HG03439 (cell line): ENCODE measurements at regions not wholly inside any gene's neighbourhood (a gene's known extent, or its start where the extent isn't known, plus 50 kb on each side); places are given as distances from the start of the nearest gene placed in this dataset.
"Not testable (repeated sequence)": the region's sequence is repeated elsewhere in the genome, so short reads cannot be mapped to it uniquely, and the experiment has no call there.

Source experiments
- ATAC-seq: cut with Tn5 transposase; IDR thresholded peaks from one replicate; pipeline ENCODE4 v1.9.1; 2021; ENCODE audit warnings: mild to moderate bottlenecking, moderate library complexity; ENCODE audit not compliant: unreplicated experiment

DNA sequence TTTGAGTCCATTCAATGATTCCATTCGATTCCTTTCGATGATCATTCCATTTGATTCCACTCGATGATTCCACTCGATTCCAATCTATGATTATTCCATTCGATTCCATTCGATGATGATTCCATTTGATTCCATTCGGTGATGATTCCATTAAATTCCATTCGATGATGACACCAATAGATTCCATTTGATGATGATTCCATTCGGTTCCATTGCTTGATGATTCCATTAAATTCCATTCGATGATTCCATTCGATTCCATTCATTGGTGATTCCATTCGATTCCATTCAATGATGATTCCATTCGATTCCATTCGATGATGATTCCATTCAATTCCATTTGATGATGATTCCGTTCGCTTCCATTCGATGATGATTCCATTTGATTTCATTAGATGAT, 1104.1 kb downstream of the RPIA start:
- not testable (repeated sequence) for ATAC-seq

DNA sequence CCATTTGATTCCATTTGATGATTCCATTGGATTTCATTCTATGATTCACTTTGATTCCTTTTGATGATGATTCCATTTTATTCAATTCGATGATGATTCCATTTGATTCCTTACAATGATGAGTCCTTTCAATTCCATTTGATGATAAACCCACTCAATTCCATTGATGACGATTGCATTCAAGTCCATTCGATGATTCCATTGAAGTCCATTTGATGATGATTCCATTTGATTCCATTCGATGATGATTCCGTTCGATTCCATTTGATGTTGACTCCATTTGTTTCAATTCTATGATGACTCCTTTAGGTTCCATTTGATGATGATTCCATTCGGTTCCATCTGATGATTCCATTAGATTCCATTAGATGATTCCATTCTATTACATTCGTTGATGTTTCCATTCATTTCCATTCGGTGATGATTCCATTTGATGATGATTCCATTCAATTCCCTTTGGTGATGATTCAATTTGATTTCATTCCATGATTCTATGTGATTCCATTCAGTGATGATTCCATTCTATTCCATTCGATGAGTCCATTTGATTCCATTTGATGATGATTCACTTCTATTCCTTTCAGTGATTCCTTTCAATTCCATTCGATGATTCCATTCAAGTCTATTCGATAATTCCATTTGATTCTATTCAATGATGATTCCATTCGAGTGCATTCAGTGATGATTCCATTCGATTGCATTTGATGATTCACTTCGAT, 1106.0 kb downstream of the RPIA start:
- no peak for ATAC-seq

DNA sequence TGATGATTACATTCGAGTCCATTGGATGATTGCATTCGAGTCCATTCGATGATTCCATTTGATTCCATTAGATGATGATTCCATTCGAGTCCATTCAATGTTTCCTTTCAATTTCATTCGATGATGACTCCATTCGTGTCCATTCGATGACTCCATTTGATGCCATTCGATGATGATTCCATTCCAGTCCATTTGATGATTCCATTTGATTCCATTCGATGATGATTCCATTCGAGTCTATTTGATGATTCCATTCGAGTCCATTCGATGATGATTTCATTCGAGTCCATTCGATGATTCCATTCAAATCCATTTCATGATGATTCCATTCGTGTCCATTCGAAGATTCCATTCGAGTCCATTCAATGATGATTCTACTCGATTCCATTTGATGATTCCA, 1109.7 kb downstream of the RPIA start:
- ATAC-seq = not testable (repeated sequence)

DNA sequence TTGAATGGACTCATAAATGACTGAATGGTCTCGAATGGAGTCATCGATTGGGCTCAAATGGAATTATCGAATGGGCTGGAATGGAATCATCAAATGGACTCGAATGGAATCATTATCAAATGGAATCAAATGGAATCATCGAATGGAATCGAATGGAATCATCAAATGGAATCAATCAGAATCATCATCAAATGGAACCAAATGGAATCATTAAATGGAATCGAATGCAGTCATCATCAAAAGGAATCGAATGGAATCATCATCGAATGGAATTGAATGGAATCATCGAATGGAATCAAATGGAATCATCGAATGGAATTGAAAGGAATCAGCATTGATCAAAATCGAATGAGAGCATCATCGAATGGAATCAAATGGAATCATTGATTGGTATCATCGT, 1114.9 kb downstream of the RPIA start:
- ATAC-seq = not testable (repeated sequence)

DNA sequence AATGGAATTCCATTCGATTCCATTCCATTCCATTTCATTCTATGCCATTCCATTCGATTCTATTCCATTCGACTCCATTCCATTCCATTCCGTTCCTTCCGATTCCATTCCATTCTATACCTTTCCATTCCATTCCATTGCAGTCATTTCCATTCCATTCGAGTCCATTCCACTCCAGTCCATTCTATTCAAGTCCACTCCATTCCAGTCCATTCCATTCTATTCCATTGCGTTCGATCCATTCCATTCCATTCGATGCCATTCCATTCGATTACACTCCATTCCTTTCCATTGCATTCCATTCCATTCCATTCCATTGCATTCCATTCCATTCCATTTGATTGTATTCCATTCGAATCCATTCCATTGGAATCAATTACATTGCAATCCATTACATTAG, 1119.8 kb downstream of the RPIA start:
- no peak for ATAC-seq

DNA sequence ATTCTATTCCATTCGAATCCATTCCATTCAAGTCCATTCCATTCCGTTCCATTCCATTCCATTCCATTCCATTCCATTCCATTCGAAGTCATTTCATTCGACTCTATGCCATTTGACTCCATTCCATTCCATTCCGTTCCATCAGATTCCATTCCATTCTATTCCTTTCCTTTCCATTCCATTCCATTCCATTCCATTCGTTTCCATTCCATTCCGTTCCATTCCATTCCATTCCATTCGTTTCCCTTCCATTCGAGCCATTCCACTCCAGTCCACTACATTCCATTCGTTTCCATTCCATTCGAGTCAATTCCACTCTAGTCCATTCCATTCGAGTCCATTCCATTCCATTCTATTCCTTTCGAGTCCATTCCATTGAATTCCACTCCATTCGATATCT, 1120.4 kb downstream of the RPIA start:
- not testable (repeated sequence) for ATAC-seq

DNA sequence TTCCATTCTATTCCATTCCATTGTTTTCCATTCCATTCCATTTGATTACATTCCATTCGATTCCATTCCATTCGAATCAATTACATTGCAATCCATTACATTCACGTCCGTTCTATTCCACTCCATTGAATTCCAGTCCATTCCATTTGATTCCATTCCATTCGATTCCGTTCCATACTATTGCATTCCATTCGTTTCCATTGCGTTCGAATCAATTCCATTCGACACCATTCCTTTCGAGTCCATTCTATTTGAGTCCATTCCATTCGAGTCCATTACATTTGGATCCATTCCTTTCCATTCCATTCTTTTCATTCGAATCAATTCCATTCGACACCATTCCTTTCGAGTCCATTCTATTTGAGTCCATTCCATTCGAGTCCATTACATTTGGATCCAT, 1122.9 kb downstream of the RPIA start:
- ATAC-seq = not testable (repeated sequence)

DNA sequence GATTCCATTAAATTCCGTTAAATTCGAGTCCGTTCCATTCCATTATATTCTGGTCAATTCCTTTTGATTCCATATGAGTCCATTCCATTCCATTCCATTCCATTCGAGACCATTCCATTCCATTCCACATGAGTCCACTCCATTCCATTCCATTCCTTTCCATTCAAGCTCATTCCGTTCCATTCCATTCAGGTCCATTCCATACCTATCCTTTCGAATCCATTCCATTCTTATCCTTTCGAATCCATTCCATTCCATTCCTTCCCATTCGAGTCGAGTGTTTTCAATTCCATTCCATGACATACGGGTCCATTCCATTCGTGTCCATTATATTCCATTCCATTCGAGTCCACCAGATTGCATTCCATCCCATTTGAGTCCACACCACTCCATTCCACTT, 1127.4 kb downstream of the RPIA start:
- ATAC-seq = no peak

DNA sequence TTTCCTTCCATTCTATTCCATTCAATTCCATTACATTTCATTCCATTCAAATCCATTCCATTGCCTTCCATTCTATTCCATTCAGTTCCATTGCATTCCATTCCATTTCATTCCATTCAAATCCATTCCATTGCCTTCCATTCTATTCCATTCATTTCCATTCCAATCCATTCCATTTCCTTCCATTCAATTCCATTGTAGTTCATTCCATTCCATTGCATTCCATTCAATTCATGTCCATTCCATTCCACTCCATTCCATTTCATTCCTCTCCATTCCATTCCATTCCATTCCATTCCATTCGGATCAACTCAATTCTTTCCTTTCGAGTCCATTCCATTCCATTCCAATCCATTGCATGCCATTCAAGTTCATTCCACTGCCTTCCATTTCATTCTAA, 1128.3 kb downstream of the RPIA start:
- no peak for ATAC-seq

DNA sequence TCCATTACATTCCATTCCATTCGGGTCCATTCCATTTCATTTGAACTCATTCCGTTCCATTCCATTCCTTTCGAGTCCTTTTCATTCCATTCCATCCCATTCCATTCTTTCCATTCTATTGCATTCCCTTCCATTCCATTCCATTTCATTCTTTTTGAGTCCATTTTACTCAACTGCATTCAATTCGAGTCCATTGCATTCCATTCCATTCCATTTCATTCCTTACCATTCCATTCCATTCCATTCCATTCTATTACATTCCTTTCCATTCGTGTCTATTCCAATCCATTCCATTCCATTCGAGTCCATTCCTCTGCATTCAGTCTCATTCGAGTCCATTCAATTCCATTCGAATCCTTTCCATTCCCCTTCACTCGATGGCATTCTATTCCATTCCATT, 1128.8 kb downstream of the RPIA start:
- ATAC-seq = no peak

DNA sequence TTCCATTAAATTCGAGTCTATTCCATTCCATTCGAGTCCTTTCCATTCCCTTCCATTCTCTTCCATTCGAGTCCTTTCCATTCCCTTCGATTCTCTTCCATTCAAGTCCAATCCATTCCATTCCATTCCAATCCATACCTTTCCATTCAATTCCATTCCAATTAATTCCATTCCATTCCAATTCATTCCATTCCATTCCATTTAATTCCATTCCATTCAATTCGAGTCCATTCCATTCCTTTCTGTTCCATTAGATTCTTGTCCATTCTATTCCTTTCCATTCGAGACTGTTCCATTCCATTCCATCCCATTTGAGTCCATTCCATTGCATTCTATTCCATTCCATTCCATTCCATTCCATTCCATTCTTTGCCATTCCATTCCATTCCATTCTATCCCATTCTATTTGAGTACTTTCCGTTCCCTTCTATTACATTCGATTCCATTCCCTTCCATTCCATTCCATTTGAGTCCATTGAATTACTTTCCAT, 1130.0 kb downstream of the RPIA start:
- ATAC-seq = no peak

DNA sequence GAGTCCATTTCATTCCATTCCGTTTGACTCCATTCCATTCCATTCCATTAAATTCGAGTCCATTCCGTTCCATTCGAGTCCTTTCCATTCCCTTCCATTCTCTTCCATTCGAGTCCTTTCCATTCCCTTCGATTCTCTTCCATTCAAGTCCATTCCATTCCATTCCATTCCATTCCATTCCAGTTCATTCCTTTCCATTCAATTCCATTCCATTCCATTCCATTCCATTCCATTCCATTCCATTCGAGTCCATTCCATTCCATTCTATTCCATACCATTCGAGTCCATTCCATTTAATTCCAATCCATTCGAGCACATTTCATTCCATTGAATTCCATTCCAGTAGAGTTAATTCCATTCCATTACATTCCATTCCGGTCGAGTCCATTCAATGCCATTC, 1130.9 kb downstream of the RPIA start:
- ATAC-seq = not testable (repeated sequence)

DNA sequence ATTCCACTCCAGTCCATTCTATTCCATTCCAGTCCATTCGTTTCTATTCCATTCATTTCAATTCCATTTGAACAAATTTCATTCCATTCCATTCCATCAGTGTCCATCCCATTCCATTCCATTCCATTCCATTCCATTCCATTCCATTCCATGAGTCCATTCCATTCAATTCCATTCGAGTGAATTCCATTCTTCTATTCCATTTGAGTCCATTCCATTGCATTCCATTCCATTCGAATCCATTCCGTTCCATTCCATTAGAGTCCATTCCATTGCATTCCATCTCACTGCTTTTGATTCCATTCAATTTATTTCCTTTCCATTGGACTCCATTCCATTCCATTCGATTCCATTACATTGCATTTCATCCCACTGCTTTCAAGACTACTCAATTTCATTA, 1132.1 kb downstream of the RPIA start:
- no peak for ATAC-seq

DNA sequence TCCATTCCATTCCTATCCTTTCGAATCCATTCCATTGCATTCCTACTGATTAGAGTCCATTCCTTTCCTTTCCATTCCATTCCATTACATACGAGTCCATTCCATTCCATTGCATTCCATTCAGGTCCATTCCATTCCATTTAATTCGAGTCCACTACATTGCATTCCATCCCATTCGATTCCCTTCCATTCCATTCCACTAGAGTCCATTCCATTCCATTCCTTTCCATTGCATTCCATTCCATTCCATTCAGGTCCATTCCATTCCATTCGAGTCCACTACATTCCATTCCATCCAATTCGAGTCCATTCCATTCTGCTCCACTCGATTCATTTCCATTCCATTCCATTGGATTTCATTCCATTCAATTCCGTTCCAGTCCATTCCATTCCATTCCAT, 1133.6 kb downstream of the RPIA start:
- no peak for ATAC-seq

DNA sequence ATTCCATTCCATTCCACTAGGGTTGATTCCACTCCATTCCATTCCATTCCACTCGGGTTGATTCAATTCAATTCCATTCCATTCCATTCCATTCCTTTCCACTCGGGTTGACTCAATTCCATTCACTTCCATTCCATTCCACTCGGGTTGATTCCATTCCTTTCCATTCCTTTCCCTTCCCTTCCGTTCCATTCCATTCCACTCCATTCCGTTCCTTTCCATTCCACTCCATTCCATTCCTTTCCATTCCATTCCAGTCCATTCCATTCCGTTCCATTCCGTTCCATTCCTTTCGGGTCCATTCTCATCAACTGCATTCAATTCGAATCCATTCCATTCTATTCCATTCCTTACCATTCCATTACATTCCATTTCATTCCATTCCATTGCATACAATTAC, 1135.3 kb downstream of the RPIA start:
- not testable (repeated sequence) for ATAC-seq

DNA sequence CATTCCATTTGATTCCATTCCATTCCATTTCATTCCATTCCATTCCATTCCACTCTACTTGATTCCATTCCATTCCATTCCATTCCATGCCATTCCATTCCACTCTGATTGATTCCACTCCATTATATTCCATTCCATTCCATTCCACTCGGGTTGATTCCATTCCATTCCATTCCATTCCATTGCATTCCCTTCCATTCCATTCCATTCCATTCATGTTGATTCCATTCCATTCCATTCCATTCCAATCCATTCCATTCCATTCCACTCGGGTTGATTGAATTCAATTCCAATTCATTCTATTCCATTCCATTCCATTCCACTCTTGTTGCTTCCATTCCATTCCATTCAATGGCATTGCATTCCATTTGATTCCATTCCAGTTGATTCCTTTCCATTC, 1136.4 kb downstream of the RPIA start:
- not testable (repeated sequence) for ATAC-seq

DNA sequence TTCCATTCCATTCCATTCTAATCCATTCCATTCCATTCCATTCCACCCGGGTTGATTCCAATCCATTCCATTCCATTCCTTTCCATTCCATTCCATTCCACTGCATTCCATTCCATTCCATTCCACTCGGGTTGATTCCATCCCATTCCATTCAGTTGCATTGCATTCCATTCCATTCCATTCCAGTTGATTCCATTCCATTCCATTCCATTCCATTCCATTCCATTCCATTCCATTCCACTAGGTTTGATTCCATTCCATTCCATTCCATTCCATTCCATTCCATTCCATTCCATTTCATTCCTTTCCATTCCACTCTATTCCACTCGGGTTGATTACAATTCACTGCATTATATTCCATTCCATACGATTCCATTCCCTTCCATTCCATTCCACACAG, 1136.9 kb downstream of the RPIA start:
- ATAC-seq = not testable (repeated sequence)

DNA sequence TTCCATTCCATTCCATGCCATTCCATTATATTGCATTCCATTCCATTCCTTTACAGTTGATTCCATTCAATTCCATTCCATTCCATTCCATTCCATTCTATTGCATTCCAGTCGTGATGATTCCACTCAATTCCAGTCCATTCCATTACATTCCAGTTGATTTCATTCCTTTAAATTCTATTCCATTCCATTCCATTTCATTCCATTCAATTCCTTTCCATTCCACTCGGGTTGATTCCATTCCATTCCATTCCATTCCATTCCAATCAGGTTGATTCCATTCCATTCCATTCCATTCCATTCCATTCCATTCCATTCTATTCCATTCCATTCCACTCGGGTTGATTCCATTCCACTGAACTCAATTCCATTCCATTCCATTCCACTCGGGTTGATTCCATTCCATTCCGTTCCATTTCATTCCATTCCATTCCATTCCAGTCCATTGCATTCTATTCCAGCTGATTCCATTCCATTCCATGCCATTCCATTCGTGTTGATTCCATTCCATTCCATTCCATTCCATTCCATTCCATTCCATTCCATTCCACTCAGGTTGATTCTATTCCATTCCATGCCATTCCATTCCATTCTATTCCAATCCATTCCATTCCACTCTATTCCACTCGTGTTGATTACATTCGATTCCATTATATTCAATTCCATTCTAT, 1137.6 kb downstream of the RPIA start:
- ATAC-seq = peak; percentile 39

DNA sequence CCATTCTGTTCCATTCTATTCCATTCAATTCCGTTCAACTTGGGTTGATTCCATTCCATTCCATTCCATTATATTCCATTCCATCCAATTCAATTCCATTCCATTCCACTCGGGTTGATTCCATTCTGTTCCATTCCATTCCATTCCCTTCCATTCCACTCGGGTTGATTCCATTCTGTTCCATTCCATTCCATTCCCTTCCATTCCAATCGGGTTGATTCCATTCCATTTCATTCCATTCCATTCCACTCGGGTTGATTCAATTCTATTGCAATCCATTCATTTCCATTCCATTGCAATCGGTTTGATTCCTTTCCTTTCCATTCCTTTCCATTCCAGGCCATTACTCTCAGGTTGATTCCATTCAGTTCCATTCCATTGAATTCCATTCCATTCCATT, 1138.4 kb downstream of the RPIA start:
- no peak for ATAC-seq

DNA sequence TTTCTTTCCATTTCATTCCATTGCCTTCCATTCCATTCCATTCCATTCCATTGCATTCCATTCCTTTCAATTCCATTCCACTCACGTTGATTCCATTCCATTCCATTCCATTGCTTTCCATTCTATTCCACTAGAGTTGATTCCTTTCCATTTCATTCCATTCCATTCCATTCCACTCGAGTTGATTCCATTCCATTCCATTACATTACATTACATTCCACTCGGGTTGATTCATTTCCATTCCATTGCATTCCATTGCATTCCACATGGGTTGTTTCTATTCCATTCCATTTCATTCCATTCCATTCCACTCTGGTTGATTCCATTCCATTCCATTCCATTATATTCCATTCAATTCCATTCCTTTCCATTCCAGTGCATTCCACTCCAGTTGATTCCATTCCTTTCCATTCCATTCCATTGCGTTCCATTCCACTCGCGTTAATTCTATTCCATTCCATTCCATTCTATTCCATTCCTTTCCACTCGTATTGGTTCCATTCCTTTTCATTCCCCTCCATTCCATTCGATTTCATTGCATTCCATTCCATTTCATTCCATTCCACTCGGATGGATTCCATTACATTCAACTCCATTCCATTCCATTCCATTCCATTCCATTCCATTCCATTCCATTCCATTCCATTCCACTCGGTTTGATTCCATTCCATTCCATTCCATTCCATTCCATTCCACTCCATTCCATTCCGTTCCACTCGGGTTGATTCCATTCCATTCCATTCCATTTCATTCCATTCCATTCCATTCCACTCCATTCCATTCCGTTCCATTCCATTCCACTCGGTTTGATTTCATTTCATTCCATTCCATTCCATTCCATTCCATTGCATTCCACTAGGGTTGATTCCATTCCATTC, 1139.1 kb downstream of the RPIA start:
- peak; percentile 57 for ATAC-seq

DNA sequence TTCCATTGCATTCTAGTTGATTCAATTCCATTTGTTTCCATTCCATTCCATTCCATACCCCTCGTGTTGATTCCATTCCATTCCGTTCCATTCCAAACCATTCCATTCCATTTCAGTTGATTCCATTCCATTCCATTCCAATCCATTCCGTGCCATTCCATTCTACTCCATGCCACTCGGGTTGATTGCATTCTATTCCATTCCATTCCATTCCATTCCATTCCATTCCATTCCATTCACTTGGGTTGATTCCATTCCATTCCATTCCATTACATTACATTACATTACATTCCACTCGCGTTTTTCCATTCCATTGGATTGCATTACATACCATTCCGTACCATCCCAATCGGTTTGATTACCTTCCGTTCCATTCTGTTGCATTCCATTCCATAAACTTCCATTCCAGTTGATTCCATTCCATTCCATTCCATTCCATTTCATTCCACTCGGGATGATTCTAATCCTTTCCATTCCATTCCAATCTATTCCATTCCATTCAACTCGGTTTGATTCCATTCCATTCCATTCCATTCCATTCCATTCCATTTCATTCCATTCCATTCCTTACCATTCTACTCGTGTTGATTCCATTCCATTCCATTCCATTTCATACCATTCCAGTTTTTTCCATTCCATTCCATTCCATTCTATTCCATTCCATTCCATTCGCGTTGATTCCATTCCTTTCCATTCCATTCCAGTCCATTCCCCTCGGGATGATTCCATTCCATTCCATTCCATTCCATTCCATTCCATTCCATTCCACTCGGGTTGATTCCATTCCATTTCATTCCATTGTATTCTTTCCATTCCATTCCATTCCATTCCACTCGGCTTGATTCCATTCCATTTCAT, 1140.4 kb downstream of the RPIA start:
- ATAC-seq = no peak
